Testis (tissue), 2 donors: ENCODE measurements at regions not wholly inside any gene's neighbourhood (a gene's known extent, or its start where the extent isn't known, plus 50 kb on each side); places are given as distances from the start of the nearest gene placed in this dataset.

ENCODE experiments used
- POLR2A ChIP-seq: fragments of 450-650 bp; IDR thresholded peaks from one replicate; pipeline ENCODE4 v1.6.1; 2017; ENCODE audit warnings: antibody characterized with exemption, mild to moderate bottlenecking, moderate library complexity
- TF ChIP-seq, protein P1 (sequence below), 3 experiments: fragments of 450-650 bp in 2 of 3; fragments of 200-600 bp in 1 of 3; sonication (generic) in 1 of 3; IDR thresholded peaks; one replicate each; pipeline ENCODE4 v1.5.1; 2016 to 2019; ENCODE audit warnings: antibody characterized with exemption in 3 of 3, mild to moderate bottlenecking in 2 of 3, moderate library complexity in 1 of 3

DNA sequence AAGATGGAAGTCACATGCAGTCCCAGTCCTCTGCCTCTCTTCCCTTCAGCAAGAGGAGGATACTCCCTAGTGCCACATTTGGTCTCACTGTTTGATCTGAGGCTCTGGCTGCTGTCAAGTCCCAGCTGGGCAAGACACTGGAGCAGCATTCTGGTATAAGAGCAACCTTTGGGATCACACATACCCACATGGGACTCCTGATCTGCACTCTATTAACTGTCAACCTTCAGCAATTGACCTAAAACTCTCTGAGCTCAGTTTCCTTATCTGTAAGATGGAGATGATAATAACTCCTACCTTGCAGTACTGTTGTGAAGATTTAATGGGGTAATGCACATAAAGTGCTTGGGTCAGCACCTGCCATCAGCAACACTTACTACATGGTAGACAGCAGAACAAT, 437.9 kb downstream of the PIK3R1 start:
- TF ChIP-seq, protein P1, sequence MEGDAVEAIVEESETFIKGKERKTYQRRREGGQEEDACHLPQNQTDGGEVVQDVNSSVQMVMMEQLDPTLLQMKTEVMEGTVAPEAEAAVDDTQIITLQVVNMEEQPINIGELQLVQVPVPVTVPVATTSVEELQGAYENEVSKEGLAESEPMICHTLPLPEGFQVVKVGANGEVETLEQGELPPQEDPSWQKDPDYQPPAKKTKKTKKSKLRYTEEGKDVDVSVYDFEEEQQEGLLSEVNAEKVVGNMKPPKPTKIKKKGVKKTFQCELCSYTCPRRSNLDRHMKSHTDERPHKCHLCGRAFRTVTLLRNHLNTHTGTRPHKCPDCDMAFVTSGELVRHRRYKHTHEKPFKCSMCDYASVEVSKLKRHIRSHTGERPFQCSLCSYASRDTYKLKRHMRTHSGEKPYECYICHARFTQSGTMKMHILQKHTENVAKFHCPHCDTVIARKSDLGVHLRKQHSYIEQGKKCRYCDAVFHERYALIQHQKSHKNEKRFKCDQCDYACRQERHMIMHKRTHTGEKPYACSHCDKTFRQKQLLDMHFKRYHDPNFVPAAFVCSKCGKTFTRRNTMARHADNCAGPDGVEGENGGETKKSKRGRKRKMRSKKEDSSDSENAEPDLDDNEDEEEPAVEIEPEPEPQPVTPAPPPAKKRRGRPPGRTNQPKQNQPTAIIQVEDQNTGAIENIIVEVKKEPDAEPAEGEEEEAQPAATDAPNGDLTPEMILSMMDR (IDR thresholded peaks at IDR 0.05) = no peak
- TF ChIP-seq POLR2A = no peak
